Tongue (tissue), 1 donor: ENCODE measurements at regions not wholly inside any gene's neighbourhood (a gene's known extent, or its start where the extent isn't known, plus 50 kb on each side); places are given as distances from the start of the nearest gene placed in this dataset.

Source experiments
- DNase-seq: peaks from one replicate; pipeline ENCODE4 v3.0.0-alpha.2; 2015

GRCh38 chr13:81770868-81771505 is 1430.1 kb upstream of the SPRY2 start:
- no peak for DNase-seq

DNA sequence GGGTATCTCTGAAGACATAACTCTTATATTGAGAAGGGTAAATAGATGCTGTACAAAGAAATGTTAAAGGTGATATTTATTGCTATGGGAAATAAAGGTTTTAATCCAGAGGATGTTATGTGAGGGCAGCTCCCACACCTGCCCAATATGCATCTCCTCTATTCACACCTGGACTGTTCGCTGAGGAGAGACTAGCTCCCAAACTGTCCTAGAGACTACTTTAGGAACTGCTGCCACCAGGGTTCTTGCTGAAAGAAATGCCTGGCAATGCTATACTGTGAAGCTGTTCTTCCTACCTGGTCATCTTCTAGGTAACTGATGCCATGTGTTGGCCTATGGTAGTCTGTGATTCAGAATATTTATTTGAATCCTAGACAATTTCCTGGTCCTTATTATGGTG is 1421.5 kb upstream of the SPRY2 start:
- DNase-seq: no peak

GRCh38 chr13:81760316-81760715 is 1419.4 kb upstream of the SPRY2 start:
- no peak for DNase-seq

- DNase-seq: no peak
These were observed 1416.5 kb upstream of the SPRY2 start for GRCh38 chr13:81757348-81757970.

- DNase-seq: peak; percentile 76
These were observed 1404.5 kb upstream of the SPRY2 start for GRCh38 chr13:81745391-81745790.

DNA sequence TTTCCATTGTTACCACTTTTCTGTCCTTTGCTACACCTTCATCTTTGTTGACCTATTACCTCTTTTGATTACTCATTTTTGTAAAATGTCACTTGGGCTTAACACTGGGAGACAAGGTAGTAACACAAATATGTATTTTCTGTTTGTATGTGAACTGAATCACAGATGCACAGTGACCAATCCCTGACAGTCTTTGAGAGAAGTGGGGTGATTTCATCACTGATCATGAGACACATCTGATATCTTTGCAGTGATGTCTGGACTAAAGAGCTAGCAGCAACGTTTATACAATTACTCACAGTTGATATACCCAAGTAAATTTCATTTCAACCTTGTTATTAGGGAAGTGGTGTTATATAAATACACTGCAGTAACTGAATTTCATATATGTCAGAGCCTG is 1397.4 kb upstream of the SPRY2 start:
- no peak for DNase-seq

DNA sequence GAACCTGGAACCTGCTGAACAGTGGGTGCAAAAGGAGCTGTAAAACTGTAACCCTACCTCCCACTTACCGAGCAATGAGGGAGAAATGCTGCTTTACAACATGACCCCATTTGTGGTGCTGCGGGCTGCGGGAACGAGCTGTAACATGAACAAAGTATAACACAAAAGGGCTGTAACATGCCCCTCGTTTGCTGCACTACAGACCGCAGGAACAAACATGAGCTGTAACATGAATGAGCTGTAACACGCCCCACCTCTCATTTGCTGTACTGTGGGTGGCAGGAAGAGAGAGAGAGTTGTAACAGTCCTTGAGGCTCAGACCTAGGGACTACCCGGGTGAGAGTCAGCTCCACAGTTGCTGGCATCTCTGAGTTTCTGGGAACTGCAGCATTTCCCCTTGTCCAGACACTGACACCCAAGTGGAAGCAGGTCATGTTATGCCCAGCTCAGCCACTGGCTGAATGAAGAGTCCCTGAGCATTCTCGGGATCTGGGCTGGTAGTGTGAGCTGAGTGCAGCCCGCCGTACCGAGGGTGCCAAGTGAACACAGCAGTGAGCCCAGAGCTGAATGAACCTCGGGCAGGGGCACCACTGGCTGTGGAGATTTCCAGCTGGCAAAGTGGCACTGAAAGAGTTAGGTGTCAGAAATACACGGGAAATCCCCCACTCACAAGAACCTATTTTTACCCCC is 1385.3 kb upstream of the SPRY2 start:
- DNase-seq: no peak

GRCh38 chr13:81722456-81722855 is 1381.5 kb upstream of the SPRY2 start:
- DNase-seq: no peak

DNA sequence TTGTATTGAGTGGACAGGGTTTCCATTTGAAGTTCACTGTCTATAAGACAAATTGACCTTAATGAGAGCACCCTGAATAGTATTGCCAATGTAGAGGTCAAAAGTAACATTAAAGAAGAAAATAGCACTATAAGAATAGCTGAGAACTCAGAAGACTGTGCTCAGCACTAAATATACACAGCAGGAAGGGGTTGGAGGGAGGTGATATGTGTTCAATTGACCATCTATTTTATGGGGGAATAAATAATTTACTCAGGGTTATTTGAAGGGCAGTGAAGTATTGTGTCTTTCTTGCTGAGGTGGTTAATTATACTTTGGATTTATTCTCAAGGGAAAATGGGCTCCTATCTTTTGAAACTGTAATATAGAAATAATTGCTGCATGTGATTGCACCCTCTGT is 1380.5 kb upstream of the SPRY2 start:
- DNase-seq: no peak

GRCh38 chr13:81714513-81714912 is 1373.6 kb upstream of the SPRY2 start:
- DNase-seq: no peak

DNA sequence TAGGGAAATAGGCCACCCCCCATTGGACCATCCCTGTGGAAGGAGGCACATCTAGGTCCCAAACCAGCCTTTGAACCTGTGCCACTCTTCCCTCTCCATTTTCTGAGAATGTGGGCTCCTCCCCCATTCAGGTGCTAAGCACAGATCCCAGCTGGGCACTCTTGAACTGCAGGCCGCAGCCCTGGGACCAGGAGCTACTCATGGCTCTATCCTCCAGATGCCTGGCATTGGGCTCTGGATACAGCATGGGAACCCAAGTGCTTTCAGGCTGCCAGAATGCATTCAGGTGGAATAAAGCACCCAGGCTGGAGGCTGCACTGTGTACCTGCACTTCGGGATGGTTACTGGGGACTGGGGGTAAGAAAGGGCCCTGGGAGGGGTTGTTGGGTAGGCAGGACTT is 1372.3 kb upstream of the SPRY2 start:
- no peak for DNase-seq

DNA sequence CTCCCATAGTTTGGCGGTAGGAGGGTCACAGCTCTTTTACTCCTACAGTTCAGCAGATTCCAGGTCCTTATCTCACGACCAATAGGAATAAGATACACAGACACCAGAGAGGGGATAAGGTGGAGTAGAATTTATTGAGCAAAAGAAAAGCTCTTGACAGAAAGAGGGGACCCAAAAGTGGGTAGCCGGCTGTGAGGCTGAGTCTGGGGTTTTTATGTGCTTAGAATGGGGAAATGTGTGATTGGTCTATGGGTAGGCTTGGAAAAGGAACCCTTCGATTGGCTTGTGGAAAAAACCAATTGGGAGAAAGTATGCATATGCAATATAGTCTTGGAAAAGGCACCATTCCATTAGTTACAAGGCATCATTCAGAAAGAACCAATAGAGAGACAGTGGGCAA is 1356.9 kb upstream of the SPRY2 start:
- DNase-seq: no peak

- peak; percentile 63 for DNase-seq
These were observed 1346.0 kb upstream of the SPRY2 start for GRCh38 chr13:81686877-81687276.

GRCh38 chr13:81683521-81683920 is 1342.6 kb upstream of the SPRY2 start:
- no peak for DNase-seq

DNA sequence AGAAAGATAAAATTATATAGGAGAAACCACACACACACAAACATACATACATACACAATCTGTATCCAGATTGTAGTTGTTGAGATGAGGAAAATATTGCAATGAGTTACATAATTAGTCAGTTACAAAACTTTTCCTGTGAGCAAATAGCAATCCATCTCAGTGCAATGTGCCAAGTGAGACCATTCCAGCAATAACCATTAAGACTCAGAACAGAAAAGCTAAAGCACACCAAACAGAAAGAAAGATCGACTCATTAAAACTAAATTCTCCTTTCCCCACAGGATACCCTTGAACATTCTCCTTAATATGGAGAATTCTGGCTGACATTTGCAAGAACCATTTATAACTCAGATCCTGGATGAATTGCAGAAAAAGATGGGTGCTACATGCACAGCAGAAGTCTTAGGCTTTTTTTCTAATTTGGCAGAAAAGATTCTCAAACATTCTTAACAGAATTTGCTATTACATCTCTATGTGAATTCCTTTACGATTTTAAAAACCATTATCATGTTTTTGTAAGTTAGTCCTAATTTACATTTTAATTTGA is 1341.2 kb upstream of the SPRY2 start:
- DNase-seq: no peak

- no peak for DNase-seq
These were observed 1336.9 kb upstream of the SPRY2 start for GRCh38 chr13:81677857-81678256.

- no peak for DNase-seq
These were observed 1335.1 kb upstream of the SPRY2 start for GRCh38 chr13:81676008-81676407.

DNA sequence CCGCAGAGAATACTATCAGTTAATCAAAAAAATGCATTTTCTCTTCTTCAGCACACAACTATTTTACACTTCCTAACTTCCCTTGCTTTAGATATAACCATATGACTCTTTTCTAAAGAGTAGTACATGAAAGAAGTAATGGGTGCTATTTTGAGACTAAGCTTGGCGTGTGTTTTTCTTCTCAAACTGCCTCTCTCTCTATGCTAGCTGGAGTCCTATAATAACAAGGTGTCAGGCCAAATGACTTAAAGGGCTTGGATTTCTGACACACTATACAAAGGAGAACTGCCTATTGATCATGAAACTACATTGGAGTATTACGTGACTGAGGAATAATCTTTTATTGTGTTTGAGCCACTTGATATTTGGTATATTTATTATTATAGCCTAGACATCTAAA is 1330.1 kb upstream of the SPRY2 start:
- DNase-seq: no peak

GRCh38 chr13:81670048-81670447 is 1329.1 kb upstream of the SPRY2 start:
- no peak for DNase-seq

DNA sequence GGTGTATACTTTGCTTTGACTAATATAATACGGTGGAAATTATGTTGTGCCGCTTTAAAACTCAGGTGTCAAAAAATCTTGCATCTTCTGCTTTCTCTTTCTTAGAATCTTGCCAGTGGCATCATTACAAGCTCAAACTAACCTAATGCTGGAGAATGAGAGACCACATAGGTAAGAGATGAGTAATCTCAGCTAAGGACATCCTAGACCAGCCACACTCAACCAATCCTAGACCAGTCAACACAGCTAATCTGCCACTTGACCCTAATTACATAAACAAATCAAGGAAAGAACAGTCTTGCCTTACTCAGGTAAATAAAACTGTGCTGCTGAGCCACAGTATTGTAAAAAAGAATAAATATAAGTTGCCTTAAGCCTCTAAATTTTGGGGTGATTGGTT is 1323.9 kb upstream of the SPRY2 start:
- DNase-seq: no peak

- no peak for DNase-seq
These were observed 1319.1 kb upstream of the SPRY2 start for GRCh38 chr13:81659984-81660383.

- no peak for DNase-seq
These were observed 1317.9 kb upstream of the SPRY2 start for GRCh38 chr13:81658598-81659370.
